Type B pancreatic cell (in vitro differentiated cells): ENCODE measurements at regions not wholly inside any gene's neighbourhood (a gene's known extent, or its start where the extent isn't known, plus 50 kb on each side); places are given as distances from the start of the nearest gene placed in this dataset. TPM values are rescaled to one million over a fixed set of nuclear protein-coding genes. Genes with fewer than 3 reads are reported as not detected.

ENCODE experiments used
- microRNA-seq: library from miRNA; unstranded; fragments of <30 nt; microRNA quantifications from one replicate; pipeline ENCODE4, GENCODE V29; 2020

Small RNA genes in the stretch of these regions (microRNA-seq; reads per million reads assigned to microRNA genes)
- gene MIR2114: not detected
